GM23338 (cell line): ENCODE measurements at regions not wholly inside any gene's neighbourhood (a gene's known extent, or its start where the extent isn't known, plus 50 kb on each side); places are given as distances from the start of the nearest gene placed in this dataset.

ENCODE experiments used
- ATAC-seq: fragments of 200-7000 bp; cut with Tn5 transposase; 3 replicates; pipeline ENCODE4 v1.9.1; 2020
- DNase-seq: peaks from one replicate; pipeline ENCODE4 v3.0.0-alpha.2; 2015; ENCODE audit warnings: low spot score
- H2AFZ ChIP-seq: fragments of 200-600 bp; sonication (generic); 2 replicates; pipeline ENCODE4 v1.8.0; 2016; ENCODE audit warnings: antibody characterized with exemption, mild to moderate bottlenecking, moderate library complexity
- H3F3A ChIP-seq: fragments of 200-600 bp; sonication (generic); replicated peaks from 2 replicates; pipeline ENCODE4 v1.8.0; 2017; ENCODE audit warnings: antibody characterized with exemption, mixed run types, low read depth
- H3K27ac ChIP-seq: fragments of 200-600 bp; sonication (generic); 2 replicates; pipeline ENCODE4 v1.6.1; 2016; ENCODE audit warnings: low read depth
- H3K27me3 ChIP-seq: fragments of 200-600 bp; sonication (generic); 2 replicates; pipeline ENCODE4 v1.8.0; 2016; ENCODE audit warnings: mild to moderate bottlenecking, mixed run types, moderate library complexity; ENCODE audit not compliant: insufficient read depth
- H3K36me3 ChIP-seq: fragments of 200-600 bp; sonication (generic); 2 replicates; pipeline ENCODE4 v1.8.0; 2016; ENCODE audit warnings: mild to moderate bottlenecking; ENCODE audit not compliant: insufficient read depth
- H3K4me1 ChIP-seq: fragments of 200-600 bp; sonication (generic); 2 replicates; pipeline ENCODE4 v1.8.0; 2016; ENCODE audit warnings: mild to moderate bottlenecking, moderate library complexity; ENCODE audit not compliant: insufficient read depth
- H3K4me2 ChIP-seq: fragments of 200-600 bp; sonication (generic); 2 replicates; pipeline ENCODE4 v1.7.1; 2017; ENCODE audit warnings: mixed run types
- H3K4me3 ChIP-seq: fragments of 200-600 bp; sonication (generic); 2 replicates; pipeline ENCODE4 v1.6.1; 2016; ENCODE audit warnings: mixed run types
- H3K79me2 ChIP-seq: fragments of 200-600 bp; sonication (generic); replicated peaks from 2 replicates; pipeline ENCODE4 v1.8.0; 2017; ENCODE audit warnings: mild to moderate bottlenecking; ENCODE audit not compliant: insufficient read depth
- H3K9me2 ChIP-seq: fragments of 200-600 bp; sonication (generic); 2 replicates; pipeline ENCODE4 v1.8.0; 2017; ENCODE audit not compliant: insufficient read depth
- H4K20me1 ChIP-seq: fragments of 200-600 bp; sonication (generic); replicated peaks from 2 replicates; pipeline ENCODE4 v1.8.0; 2017; ENCODE audit warnings: mild to moderate bottlenecking; ENCODE audit not compliant: insufficient read depth
- H3K27ac Mint-ChIP-seq: 2 replicates; pipeline ENCODE4 v1.8.0; 2020; ENCODE audit warnings: inconsistent platforms, mild to moderate bottlenecking, moderate library complexity, mixed read lengths
- H3K27me3 Mint-ChIP-seq: 3 replicates; pipeline ENCODE4 v1.8.0; 2022; ENCODE audit warnings: low read depth, mild to moderate bottlenecking, moderate library complexity, mixed read lengths, inconsistent platforms; ENCODE audit not compliant: insufficient read depth, poor library complexity
- H3K36me3 Mint-ChIP-seq: 3 replicates; pipeline ENCODE4 v1.8.0; 2021; ENCODE audit warnings: low read depth, mild to moderate bottlenecking, inconsistent platforms, moderate library complexity, mixed read lengths
- H3K4me1 Mint-ChIP-seq: 3 replicates; pipeline ENCODE4 v1.8.0; 2020; ENCODE audit warnings: mild to moderate bottlenecking, inconsistent platforms, mixed read lengths
- H3K4me3 Mint-ChIP-seq: 3 replicates; pipeline ENCODE4 v1.8.0; 2021; ENCODE audit warnings: moderate library complexity, mild to moderate bottlenecking, inconsistent platforms, mixed read lengths
- H3K9me3 Mint-ChIP-seq: 3 replicates; pipeline ENCODE4 v1.8.0; 2020; ENCODE audit warnings: moderate library complexity, mild to moderate bottlenecking, inconsistent platforms, mixed read lengths
- CREB1 ChIP-seq: fragments of 250-450 bp; sonication (Bioruptor Pico); IDR thresholded peaks from 2 replicates; pipeline ENCODE4 v1.5.0; 2020; ENCODE audit warnings: low read depth, mild to moderate bottlenecking, moderate library complexity
- STAT1 ChIP-seq: IDR thresholded peaks from one replicate; pipeline ENCODE4 v1.6.1; 2016; ENCODE audit warnings: antibody characterized with exemption; ENCODE audit not compliant: unreplicated experiment
- ZNF114 ChIP-seq: fragments of 250-450 bp; sonication (Bioruptor Pico); IDR thresholded peaks from 2 replicates; pipeline ENCODE4 v1.5.0; 2020; ENCODE audit warnings: mild to moderate bottlenecking, moderate library complexity
- ZNF331 ChIP-seq: fragments of 250-450 bp; sonication (Bioruptor Pico); IDR thresholded peaks from 2 replicates; pipeline ENCODE4 v1.5.0; 2020; ENCODE audit warnings: low read depth, mild to moderate bottlenecking, moderate library complexity
- TF ChIP-seq, protein P1 (sequence below): IDR thresholded peaks from 2 replicates; pipeline ENCODE4 v1.6.1; 2016; ENCODE audit warnings: antibody characterized with exemption
- TF ChIP-seq, protein P2 (sequence below): fragments of 250-450 bp; sonication (Bioruptor Pico); IDR thresholded peaks from 2 replicates; pipeline ENCODE4 v1.5.0; 2020; ENCODE audit warnings: mild to moderate bottlenecking, moderate library complexity

DNA sequence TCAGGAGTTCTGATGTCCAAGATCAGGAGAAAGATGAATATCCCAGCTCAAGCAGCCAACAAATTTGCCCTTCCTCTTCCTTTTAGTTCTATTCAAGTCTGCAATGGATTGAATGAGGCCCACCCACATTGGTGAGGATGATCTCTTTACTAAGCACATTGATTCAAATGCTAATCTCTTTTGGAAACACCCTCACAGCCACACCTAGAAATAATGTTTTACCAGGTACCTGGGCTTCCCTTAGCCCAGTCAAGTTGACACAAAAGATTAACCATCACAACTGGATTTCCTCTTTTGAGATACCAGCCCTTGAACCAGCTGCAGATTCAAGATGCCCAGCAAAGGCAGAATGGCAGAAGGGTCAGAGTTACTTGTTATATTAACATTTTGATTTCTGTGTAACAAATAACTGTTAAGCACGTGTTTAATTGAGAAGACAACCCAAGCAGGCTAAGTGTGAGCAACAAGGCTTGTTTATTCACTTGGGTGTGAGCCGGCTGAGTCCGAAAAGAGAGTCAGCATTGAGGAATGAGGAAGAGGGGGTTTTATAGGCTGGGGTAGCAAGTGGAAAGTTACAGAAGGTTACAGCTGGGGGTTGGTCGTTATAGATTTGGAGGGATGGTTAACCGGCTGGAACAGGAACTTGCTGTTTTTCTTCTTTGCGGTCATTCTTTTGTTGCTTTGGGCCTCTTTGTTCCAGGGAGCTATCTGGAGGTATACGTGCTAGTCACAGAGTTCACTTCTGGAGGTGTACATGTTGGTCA, 180.3 kb downstream of the EMP1 start:
- H3K36me3 ChIP-seq = no peaks in the 10 kb centered on the region
- Mint-ChIP-seq H3K4me3 (no peak overlapping the region), H3K4me1 (peaks cover 4% of the 10 kb centered on the region; the same call in 2 of the 3 replicates), H3K9me3 (peaks cover 7% of the 10 kb centered on the region), H3K27me3 (peaks cover 4% of the 10 kb centered on the region), H3K36me3 (no peaks in the 10 kb centered on the region), H3K27ac (no peak overlapping the region)
- TF ChIP-seq CREB1 (CRISPR knock-in tag) (no peak), ZNF331 (CRISPR knock-in tag) (no peak), ZNF114 (CRISPR knock-in tag) (no peak)
- TF ChIP-seq, protein P1, sequence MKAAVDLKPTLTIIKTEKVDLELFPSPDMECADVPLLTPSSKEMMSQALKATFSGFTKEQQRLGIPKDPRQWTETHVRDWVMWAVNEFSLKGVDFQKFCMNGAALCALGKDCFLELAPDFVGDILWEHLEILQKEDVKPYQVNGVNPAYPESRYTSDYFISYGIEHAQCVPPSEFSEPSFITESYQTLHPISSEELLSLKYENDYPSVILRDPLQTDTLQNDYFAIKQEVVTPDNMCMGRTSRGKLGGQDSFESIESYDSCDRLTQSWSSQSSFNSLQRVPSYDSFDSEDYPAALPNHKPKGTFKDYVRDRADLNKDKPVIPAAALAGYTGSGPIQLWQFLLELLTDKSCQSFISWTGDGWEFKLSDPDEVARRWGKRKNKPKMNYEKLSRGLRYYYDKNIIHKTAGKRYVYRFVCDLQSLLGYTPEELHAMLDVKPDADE = no peak
- no peaks in the 10 kb centered on the region for H3K79me2 ChIP-seq
- H3K4me3 ChIP-seq = no peak overlapping the region
- no peak overlapping the region for H3K27ac ChIP-seq
- DNase-seq (peak; percentile 2), ATAC-seq (no peak)
- no peaks in the 10 kb centered on the region for H3K27me3 ChIP-seq
- no peaks in the 10 kb centered on the region for H4K20me1 ChIP-seq
- peaks cover 27% of the 10 kb centered on the region; the same call in 1 of the 2 replicates for H3K9me2 ChIP-seq
- no peak overlapping the region for H2AFZ ChIP-seq
- H3K4me2 ChIP-seq = no peak overlapping the region
- no peaks in the 10 kb centered on the region for H3K4me1 ChIP-seq
- no peaks in the 10 kb centered on the region for H3F3A ChIP-seq

DNA sequence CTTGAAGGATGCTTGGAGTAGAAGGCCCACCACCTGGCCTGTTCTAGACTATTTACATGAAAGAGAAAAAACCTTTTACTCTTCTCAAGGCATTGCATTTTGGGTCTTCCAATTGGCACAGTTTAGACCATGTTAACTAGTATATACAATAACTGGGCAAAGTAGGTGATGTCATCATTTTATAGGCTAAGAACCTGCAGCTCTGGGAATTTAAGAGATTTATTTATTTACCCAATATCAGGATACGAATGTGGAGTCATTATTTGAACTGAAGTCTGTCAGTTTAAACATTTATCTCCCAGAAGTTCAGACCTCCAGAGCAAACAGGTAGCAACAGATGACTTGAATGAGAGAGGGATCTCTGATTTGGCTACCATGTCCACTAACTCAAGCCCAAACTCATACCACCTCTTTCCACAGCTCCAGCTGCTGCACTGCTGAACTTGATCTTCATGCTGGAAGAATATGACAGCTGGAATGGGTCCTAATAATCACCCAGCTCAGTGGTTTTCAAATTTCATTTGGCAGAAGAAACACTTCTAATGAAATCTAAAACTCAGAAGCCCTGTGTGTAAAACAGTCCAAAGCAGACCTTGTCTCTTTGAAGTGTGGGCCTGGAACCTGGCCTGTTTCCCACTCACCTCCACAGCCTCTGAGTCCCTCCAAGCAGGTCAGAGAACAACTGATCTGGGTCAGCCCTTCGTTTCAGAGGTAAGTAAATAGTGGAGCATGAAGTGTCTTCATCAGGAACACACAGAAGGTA, 179.2 kb downstream of the EMP1 start:
- H3K4me1 ChIP-seq = no peaks in the 10 kb centered on the region
- H3K9me3 Mint-ChIP-seq = peaks cover 7% of the 10 kb centered on the region
- H3K79me2 ChIP-seq = no peaks in the 10 kb centered on the region
- no peaks in the 10 kb centered on the region for H3K36me3 ChIP-seq
- DNase-seq = no peak
- no peak overlapping the region for H3K4me3 ChIP-seq
- H3K4me1 Mint-ChIP-seq = peaks cover 4% of the 10 kb centered on the region; the same call in 2 of the 3 replicates
- H3F3A ChIP-seq = no peaks in the 10 kb centered on the region
- H3K9me2 ChIP-seq = peaks cover 23% of the 10 kb centered on the region; the same call in 1 of the 2 replicates
- no peak overlapping the region for H3K27ac ChIP-seq
- no peaks in the 10 kb centered on the region for H4K20me1 ChIP-seq
- ATAC-seq = no peak
- no peaks in the 10 kb centered on the region for H3K36me3 Mint-ChIP-seq
- H3K27me3 Mint-ChIP-seq = peaks cover 4% of the 10 kb centered on the region
- no peak overlapping the region for H3K4me2 ChIP-seq
- no peaks in the 10 kb centered on the region for H3K27me3 ChIP-seq
- no peak overlapping the region for H3K27ac Mint-ChIP-seq
- no peak overlapping the region for H2AFZ ChIP-seq
- TF ChIP-seq, protein P2, sequence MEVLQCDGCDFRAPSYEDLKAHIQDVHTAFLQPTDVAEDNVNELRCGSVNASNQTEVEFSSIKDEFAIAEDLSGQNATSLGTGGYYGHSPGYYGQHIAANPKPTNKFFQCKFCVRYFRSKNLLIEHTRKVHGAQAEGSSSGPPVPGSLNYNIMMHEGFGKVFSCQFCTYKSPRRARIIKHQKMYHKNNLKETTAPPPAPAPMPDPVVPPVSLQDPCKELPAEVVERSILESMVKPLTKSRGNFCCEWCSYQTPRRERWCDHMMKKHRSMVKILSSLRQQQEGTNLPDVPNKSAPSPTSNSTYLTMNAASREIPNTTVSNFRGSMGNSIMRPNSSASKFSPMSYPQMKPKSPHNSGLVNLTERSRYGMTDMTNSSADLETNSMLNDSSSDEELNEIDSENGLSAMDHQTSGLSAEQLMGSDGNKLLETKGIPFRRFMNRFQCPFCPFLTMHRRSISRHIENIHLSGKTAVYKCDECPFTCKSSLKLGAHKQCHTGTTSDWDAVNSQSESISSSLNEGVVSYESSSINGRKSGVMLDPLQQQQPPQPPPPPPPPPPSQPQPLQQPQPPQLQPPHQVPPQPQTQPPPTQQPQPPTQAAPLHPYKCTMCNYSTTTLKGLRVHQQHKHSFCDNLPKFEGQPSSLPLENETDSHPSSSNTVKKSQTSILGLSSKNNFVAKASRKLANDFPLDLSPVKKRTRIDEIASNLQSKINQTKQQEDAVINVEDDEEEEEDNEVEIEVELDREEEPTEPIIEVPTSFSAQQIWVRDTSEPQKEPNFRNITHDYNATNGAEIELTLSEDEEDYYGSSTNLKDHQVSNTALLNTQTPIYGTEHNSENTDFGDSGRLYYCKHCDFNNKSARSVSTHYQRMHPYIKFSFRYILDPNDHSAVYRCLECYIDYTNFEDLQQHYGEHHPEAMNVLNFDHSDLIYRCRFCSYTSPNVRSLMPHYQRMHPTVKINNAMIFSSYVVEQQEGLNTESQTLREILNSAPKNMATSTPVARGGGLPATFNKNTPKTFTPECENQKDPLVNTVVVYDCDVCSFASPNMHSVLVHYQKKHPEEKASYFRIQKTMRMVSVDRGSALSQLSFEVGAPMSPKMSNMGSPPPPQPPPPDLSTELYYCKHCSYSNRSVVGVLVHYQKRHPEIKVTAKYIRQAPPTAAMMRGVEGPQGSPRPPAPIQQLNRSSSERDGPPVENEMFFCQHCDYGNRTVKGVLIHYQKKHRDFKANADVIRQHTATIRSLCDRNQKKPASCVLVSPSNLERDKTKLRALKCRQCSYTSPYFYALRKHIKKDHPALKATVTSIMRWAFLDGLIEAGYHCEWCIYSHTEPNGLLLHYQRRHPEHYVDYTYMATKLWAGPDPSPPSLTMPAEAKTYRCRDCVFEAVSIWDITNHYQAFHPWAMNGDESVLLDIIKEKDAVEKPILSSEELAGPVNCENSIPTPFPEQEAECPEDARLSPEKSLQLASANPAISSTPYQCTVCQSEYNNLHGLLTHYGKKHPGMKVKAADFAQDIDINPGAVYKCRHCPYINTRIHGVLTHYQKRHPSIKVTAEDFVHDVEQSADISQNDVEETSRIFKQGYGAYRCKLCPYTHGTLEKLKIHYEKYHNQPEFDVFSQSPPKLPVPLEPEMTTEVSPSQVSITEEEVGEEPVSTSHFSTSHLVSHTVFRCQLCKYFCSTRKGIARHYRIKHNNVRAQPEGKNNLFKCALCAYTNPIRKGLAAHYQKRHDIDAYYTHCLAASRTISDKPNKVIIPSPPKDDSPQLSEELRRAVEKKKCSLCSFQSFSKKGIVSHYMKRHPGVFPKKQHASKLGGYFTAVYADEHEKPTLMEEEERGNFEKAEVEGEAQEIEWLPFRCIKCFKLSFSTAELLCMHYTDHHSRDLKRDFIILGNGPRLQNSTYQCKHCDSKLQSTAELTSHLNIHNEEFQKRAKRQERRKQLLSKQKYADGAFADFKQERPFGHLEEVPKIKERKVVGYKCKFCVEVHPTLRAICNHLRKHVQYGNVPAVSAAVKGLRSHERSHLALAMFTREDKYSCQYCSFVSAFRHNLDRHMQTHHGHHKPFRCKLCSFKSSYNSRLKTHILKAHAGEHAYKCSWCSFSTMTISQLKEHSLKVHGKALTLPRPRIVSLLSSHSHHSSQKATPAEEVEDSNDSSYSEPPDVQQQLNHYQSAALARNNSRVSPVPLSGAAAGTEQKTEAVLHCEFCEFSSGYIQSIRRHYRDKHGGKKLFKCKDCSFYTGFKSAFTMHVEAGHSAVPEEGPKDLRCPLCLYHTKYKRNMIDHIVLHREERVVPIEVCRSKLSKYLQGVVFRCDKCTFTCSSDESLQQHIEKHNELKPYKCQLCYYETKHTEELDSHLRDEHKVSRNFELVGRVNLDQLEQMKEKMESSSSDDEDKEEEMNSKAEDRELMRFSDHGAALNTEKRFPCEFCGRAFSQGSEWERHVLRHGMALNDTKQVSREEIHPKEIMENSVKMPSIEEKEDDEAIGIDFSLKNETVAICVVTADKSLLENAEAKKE (CRISPR knock-in tag) = no peak
- TF ChIP-seq STAT1 = no peak
- H3K4me3 Mint-ChIP-seq = no peak overlapping the region
